ENCODE measurements at regions not wholly inside any gene's neighbourhood (a gene's known extent, or its start where the extent isn't known, plus 50 kb on each side); places are given as distances from the start of the nearest gene placed in this dataset.
"Not testable (repeated sequence)": the region's sequence is repeated elsewhere in the genome, so short reads cannot be mapped to it uniquely, and the experiment has no call there.

- no peak for DNase-seq
Observed at GRCh38 chr10:9339716-9340115, 1285.2 kb downstream of the GATA3 start.

- DNase-seq, result no peak
Observed at GRCh38 chr10:9342885-9343570, 1288.5 kb downstream of the GATA3 start.

GRCh38 chr10:9347933-9348332 is 1293.4 kb downstream of the GATA3 start:
- DNase-seq, result not testable (repeated sequence)

GRCh38 chr10:9357471-9357870 is 1303.0 kb downstream of the GATA3 start:
- DNase-seq, result no peak

- DNase-seq, result no peak
Observed at GRCh38 chr10:9362721-9363120, 1308.2 kb downstream of the GATA3 start.

- DNase-seq, result no peak
Observed at GRCh38 chr10:9379183-9379582, 1324.7 kb downstream of the GATA3 start.

- no peak for DNase-seq
Observed at GRCh38 chr10:9381733-9382532, 1327.4 kb downstream of the GATA3 start.

- DNase-seq, result no peak
Observed at GRCh38 chr10:9382533-9382866, 1328.0 kb downstream of the GATA3 start.

GRCh38 chr10:9390516-9390915 is 1336.0 kb downstream of the GATA3 start:
- DNase-seq, result no peak

GRCh38 chr10:9399275-9399983 is 1344.9 kb downstream of the GATA3 start:
- no peak for DNase-seq

- not testable (repeated sequence) for DNase-seq
Observed at GRCh38 chr10:9402067-9402466, 1347.6 kb downstream of the GATA3 start.

GRCh38 chr10:9402507-9403195 is 1348.2 kb downstream of the GATA3 start:
- DNase-seq, result not testable (repeated sequence)

- DNase-seq, result not testable (repeated sequence)
Observed at GRCh38 chr10:9407201-9407600, 1352.7 kb downstream of the GATA3 start.

GRCh38 chr10:9416331-9416730 is 1361.8 kb downstream of the GATA3 start:
- no peak for DNase-seq

GRCh38 chr10:9419757-9420156 is 1365.3 kb downstream of the GATA3 start:
- DNase-seq, result no peak

GRCh38 chr10:9427209-9427608 is 1372.7 kb downstream of the GATA3 start:
- no peak for DNase-seq

GRCh38 chr10:9437131-9437530 is 1382.6 kb downstream of the GATA3 start:
- no peak for DNase-seq

GRCh38 chr10:9443758-9444157 is 1389.3 kb downstream of the GATA3 start:
- DNase-seq, result no peak

GRCh38 chr10:9449530-9449929 is 1395.0 kb downstream of the GATA3 start:
- DNase-seq, result no peak

- no peak for DNase-seq
Observed at GRCh38 chr10:9450801-9451200, 1396.3 kb downstream of the GATA3 start.

- no peak for DNase-seq
Observed at GRCh38 chr10:9451211-9451773, 1396.8 kb downstream of the GATA3 start.

GRCh38 chr10:9452056-9452455 is 1397.6 kb downstream of the GATA3 start:
- DNase-seq, result no peak

GRCh38 chr10:9453871-9454270 is 1399.4 kb downstream of the GATA3 start:
- not testable (repeated sequence) for DNase-seq

Measured in activated CD4-positive, alpha-beta T cell treated with anti-CD3 and anti-CD28 coated beads, Interleukin-2, amount 50 U/mL, for 4 hours (primary cell).